Endothelial cell of umbilical vein (primary cell): ENCODE measurements at regions not wholly inside any gene's neighbourhood (a gene's known extent, or its start where the extent isn't known, plus 50 kb on each side); places are given as distances from the start of the nearest gene placed in this dataset.

Experiments used
- BruUV-seq: library from RNA; stranded (reverse); fragments of 400-500 nt; replicated peaks from 2 replicates; lab custom pipeline; 2021; lab: Mats Ljungman, UMichigan
- CTCF ChIA-PET: fragments of 300-600, 350-600 bp; sonication (Branson Sonifier 250); formaldehyde crosslinking; loops from one replicate; lab custom pipeline; 2021; ENCODE audit warnings: antibody characterized with exemption, inconsistent platforms; lab: Charles Lee
- POLR2A ChIA-PET: fragments of 300-600, 350-600 bp; sonication (Branson Sonifier 250); formaldehyde crosslinking; loops from one replicate; lab custom pipeline; 2021; ENCODE audit warnings: antibody characterized with exemption, inconsistent platforms; lab: Charles Lee
- DNase-seq: peaks from one replicate; pipeline ENCODE4 v3.0.0-alpha.2; 2011; ENCODE audit warnings: low read depth, low spot score
- FAIRE-seq: peaks from 2 replicates; lab custom pipeline; 2011; peaks lifted over from hg19 to GRCh38; lab: Jason Lieb, UNC
- H2AFZ ChIP-seq: 2 replicates; pipeline ENCODE4 v1.6.0; 2012; ENCODE audit warnings: low read depth, low read length, control low read depth, inconsistent platforms
- H3K27ac ChIP-seq: 2 replicates; pipeline ENCODE4 v1.5.1; 2011; ENCODE audit warnings: low read depth, mild to moderate bottlenecking, control low read depth, low read length, moderate library complexity; ENCODE audit not compliant: insufficient read depth
- H3K27me3 ChIP-seq, 2 experiments: 2 replicates each; pipeline versions ENCODE4 v1.6.0 to v1.6.1; 2011; ENCODE audit warnings: low read length in 2 of 2, mixed read lengths in 1 of 2; ENCODE audit not compliant: control insufficient read depth in 2 of 2, insufficient read depth in 2 of 2
- H3K36me3 ChIP-seq, 2 experiments: 2 replicates in 1 of 2; 3 replicates in 1 of 2; pipeline ENCODE4 v1.5.1; 2011; ENCODE audit warnings: low read length in 2 of 2, mild to moderate bottlenecking in 1 of 2, moderate library complexity in 1 of 2; ENCODE audit not compliant: control insufficient read depth in 2 of 2, insufficient read depth in 2 of 2; ENCODE audit errors: extremely low read depth in 1 of 2
- H3K4me1 ChIP-seq: 3 replicates; pipeline ENCODE4 v1.5.1; 2011; ENCODE audit warnings: mild to moderate bottlenecking, low read length; ENCODE audit not compliant: control insufficient read depth, insufficient read depth; ENCODE audit errors: extremely low read depth
- H3K4me2 ChIP-seq: 2 replicates; pipeline ENCODE4 v1.6.1; 2011; ENCODE audit warnings: low read length, control low read depth, mixed read lengths; ENCODE audit not compliant: insufficient read depth
- H3K4me3 ChIP-seq, 3 experiments: fragments of 200-600 bp in 1 of 3; sonication (generic), shearing (Covaris generic) in 1 of 3; replicated peaks in 1 of 3; 2 replicates each; pipeline ENCODE4 v1.5.1; 2011 to 2016; ENCODE audit warnings: control low read depth in 3 of 3, low read length in 3 of 3, mild to moderate bottlenecking in 2 of 3, inconsistent platforms in 1 of 3, low read depth in 1 of 3, moderate library complexity in 1 of 3; ENCODE audit not compliant: insufficient read depth in 1 of 3
- H3K79me2 ChIP-seq: 2 replicates; pipeline ENCODE4 v1.6.0; 2012; ENCODE audit warnings: low read length, inconsistent platforms; ENCODE audit not compliant: control insufficient read depth, insufficient read depth
- H3K9ac ChIP-seq: replicated peaks from 2 replicates; pipeline ENCODE3; 2011; ENCODE audit warnings: low read length, control low read depth; ENCODE audit not compliant: insufficient read depth; ENCODE audit errors: extremely low read depth
- H3K9me1 ChIP-seq: replicated peaks from 3 replicates; pipeline ENCODE4 v1.6.0; 2011; ENCODE audit warnings: mild to moderate bottlenecking, low read length; ENCODE audit not compliant: control insufficient read depth, insufficient read depth; ENCODE audit errors: extremely low read depth
- H3K9me3 ChIP-seq: replicated peaks from 2 replicates; pipeline ENCODE4 v1.5.1; 2012; ENCODE audit warnings: low read length, inconsistent platforms; ENCODE audit not compliant: control insufficient read depth, insufficient read depth
- H4K20me1 ChIP-seq: replicated peaks from 2 replicates; pipeline ENCODE3; 2011; ENCODE audit warnings: mild to moderate bottlenecking, low read length; ENCODE audit not compliant: control insufficient read depth, insufficient read depth; ENCODE audit errors: extremely low read depth
- CTCF ChIP-seq, 2 donors: IDR thresholded peaks; 1 replicate in 1 of 2; 2 replicates in 1 of 2; pipeline ENCODE4 v1.5.1; 2011; ENCODE audit warnings: low read length in 2 of 2, mild to moderate bottlenecking in 2 of 2, moderate library complexity in 2 of 2, control low read depth in 1 of 2, inconsistent platforms in 1 of 2, low read depth in 1 of 2; ENCODE audit not compliant: insufficient read depth in 1 of 2; ENCODE audit errors: extremely low read depth in 1 of 2
- EZH2 ChIP-seq: IDR thresholded peaks from 2 replicates; pipeline ENCODE4 v1.6.1; 2012; ENCODE audit warnings: borderline replicate concordance, low read depth, mild to moderate bottlenecking, moderate library complexity, low read length, inconsistent platforms; ENCODE audit not compliant: severe bottlenecking
- FOS ChIP-seq: IDR thresholded peaks from 2 replicates; pipeline ENCODE4 v1.6.1; 2011; ENCODE audit warnings: mild to moderate bottlenecking, low read length, moderate library complexity, borderline replicate concordance; ENCODE audit not compliant: insufficient read depth
- GATA2 ChIP-seq: IDR thresholded peaks from 2 replicates; pipeline ENCODE4 v1.7.0; 2011; ENCODE audit warnings: low read depth, mild to moderate bottlenecking, moderate library complexity, mixed read lengths, low read length; ENCODE audit not compliant: insufficient read length, insufficient read depth
- JUN ChIP-seq: IDR thresholded peaks from 2 replicates; pipeline ENCODE4 v1.6.1; 2011; ENCODE audit warnings: borderline replicate concordance, low read depth; ENCODE audit not compliant: insufficient read length, insufficient read depth
- MAX ChIP-seq: IDR thresholded peaks from 2 replicates; pipeline ENCODE4 v1.6.1; 2011; ENCODE audit not compliant: insufficient read depth, insufficient read length
- MYC ChIP-seq: IDR thresholded peaks from one replicate; pipeline ENCODE4 v1.6.1; 2011; ENCODE audit warnings: mild to moderate bottlenecking, low read depth, low read length
- POLR2A ChIP-seq: IDR thresholded peaks from 2 replicates; pipeline ENCODE4 v1.6.1; 2012; ENCODE audit warnings: low read depth, mild to moderate bottlenecking, control low read depth, low read length
- POLR2AphosphoS5 ChIP-seq: IDR thresholded peaks from 2 replicates; pipeline ENCODE4 v1.6.1; 2012; ENCODE audit warnings: low read depth, mild to moderate bottlenecking, control low read depth, low read length, moderate library complexity; ENCODE audit not compliant: insufficient read depth
- dilution Hi-C: fragments of 300-500 bp; cut with MboI; formaldehyde crosslinking; loops from one replicate; pipeline ENCODE4 v1.15.0; 2019; ENCODE audit warnings: low sequenced_read_pairs; ENCODE audit not compliant: extremely low pct_ligation_motif_present
- intact Hi-C: fragments of 100-400 bp; cut with micrococcal nuclease; formaldehyde crosslinking; loops from one replicate; pipeline ENCODE4 v1.10.0; 2022

DNA sequence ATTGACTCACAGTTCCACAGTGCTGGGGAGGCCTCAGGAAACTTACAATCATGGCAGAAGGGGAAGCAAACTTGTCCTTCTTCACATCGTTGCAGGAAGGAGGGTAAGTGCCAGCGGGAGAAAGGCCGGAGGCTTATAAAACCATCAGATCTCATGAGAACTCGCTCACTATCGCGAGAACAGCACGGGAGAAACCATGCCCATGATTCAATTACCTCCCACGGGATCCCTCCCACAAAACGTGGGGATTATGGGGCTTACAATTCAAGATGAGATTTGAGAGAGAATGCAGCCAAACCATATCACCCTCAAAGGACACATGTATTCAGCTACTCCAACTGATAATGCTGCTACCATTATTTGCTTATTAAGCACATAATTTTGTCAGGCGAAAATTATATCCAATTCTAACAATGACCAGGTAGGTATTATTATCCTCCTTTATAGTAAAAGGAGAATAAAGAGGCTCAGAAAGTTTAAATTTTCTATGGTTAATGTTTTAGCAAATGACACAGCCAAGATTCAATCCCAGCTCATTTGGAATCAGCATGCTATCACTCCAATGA lies 327.2 kb upstream of the CDIN1 start:
- Histone ChIP-seq H3K36me3 (no peaks in the 10 kb centered on the region), H3K9me3 (no peaks in the 10 kb centered on the region), H3K27me3 (peaks cover 0 to 5% of the 10 kb centered on the region in 2 experiments), H3K9me1 (no peaks in the 10 kb centered on the region), H2AFZ (no peak overlapping the region), H3K4me2 (no peak overlapping the region), H3K4me1 (no peaks in the 10 kb centered on the region), H4K20me1 (no peaks in the 10 kb centered on the region), H3K79me2 (no peaks in the 10 kb centered on the region), H3K9ac (no peak overlapping the region), H3K27ac (no peak overlapping the region), H3K4me3 (no peak overlapping the region)
- no peak for DNase-seq
- intact Hi-C loops: no loop called here
- ChIA-PET CTCF (no interaction called here), POLR2A (no interaction called here)
- TF ChIP-seq EZH2 (no peak), MAX (no peak), CTCF (IDR thresholded peaks at IDR 0.05; ENCODE audit: extremely low read depth in 1 of 2, insufficient read depth in 1 of 2, low read depth in 1 of 2, low read length in 2 of 2) (no peak), POLR2A (no peak), JUN (no peak), MYC (no peak), FOS (no peak), GATA2 (no peak), POLR2AphosphoS5 (no peak)
- dilution Hi-C loops: no loop called here
- no peak for FAIRE-seq
- BruUV-seq: no TSS peak
